Trophoblast cell (in vitro differentiated cells and primary cell): ENCODE measurements at regions not wholly inside any gene's neighbourhood (a gene's known extent, or its start where the extent isn't known, plus 50 kb on each side); places are given as distances from the start of the nearest gene placed in this dataset.
A peak's percentile ranks its signal among the peaks of the same experiment; 100 is the strongest.

Source experiments
- DNase-seq, 2 donors: peaks; one replicate each; pipeline ENCODE4 v3.0.0-alpha.2; 2016
- H2AFZ ChIP-seq: 2 replicates; pipeline ENCODE4 v1.6.1; 2013; ENCODE audit warnings: low read length, moderate library complexity, mild to moderate bottlenecking; ENCODE audit not compliant: insufficient read depth, poor library complexity
- H2AK5ac ChIP-seq: 2 replicates; pipeline ENCODE4 v1.6.1; 2013; ENCODE audit warnings: mild to moderate bottlenecking, low read length
- H2BK120ac ChIP-seq: 2 replicates; pipeline ENCODE4 v1.6.1; 2013; ENCODE audit warnings: low read length, mild to moderate bottlenecking, moderate library complexity; ENCODE audit not compliant: insufficient read depth, poor library complexity
- H2BK12ac ChIP-seq: 2 replicates; pipeline ENCODE4 v1.6.1; 2013; ENCODE audit warnings: mild to moderate bottlenecking, low read length, moderate library complexity
- H2BK5ac ChIP-seq: 2 replicates; pipeline ENCODE4 v1.6.1; 2013; ENCODE audit warnings: low read length, low read depth, moderate library complexity, mild to moderate bottlenecking; ENCODE audit not compliant: poor library complexity
- H3K14ac ChIP-seq: 2 replicates; pipeline ENCODE4 v1.6.1; 2013; ENCODE audit warnings: mild to moderate bottlenecking, low read length
- H3K18ac ChIP-seq: 2 replicates; pipeline ENCODE4 v1.6.1; 2013; ENCODE audit warnings: mild to moderate bottlenecking, low read length
- H3K23ac ChIP-seq: 2 replicates; pipeline ENCODE4 v1.6.1; 2013; ENCODE audit warnings: low read length
- H3K27ac ChIP-seq: 2 replicates; pipeline ENCODE4 v1.5.1; 2013; ENCODE audit warnings: low read depth, mild to moderate bottlenecking, inconsistent platforms, low read length, moderate library complexity
- H3K27me3 ChIP-seq: 2 replicates; pipeline ENCODE4 v1.6.1; 2013; ENCODE audit warnings: inconsistent platforms, mild to moderate bottlenecking, low read length, moderate library complexity; ENCODE audit not compliant: insufficient read depth
- H3K36me3 ChIP-seq, 2 experiments: 1 replicate in 1 of 2; 2 replicates in 1 of 2; pipeline ENCODE4 v1.6.1; 2013; ENCODE audit warnings: low read length in 2 of 2, mild to moderate bottlenecking in 2 of 2, moderate library complexity in 1 of 2; ENCODE audit not compliant: insufficient read depth in 2 of 2, control insufficient read depth in 1 of 2
- H3K4ac ChIP-seq: 2 replicates; pipeline ENCODE4 v1.6.1; 2013; ENCODE audit warnings: low read depth, mild to moderate bottlenecking, low read length, moderate library complexity
- H3K4me1 ChIP-seq, 2 experiments: 1 replicate in 1 of 2; 2 replicates in 1 of 2; pipeline ENCODE4 v1.6.1; 2013; ENCODE audit warnings: low read length in 2 of 2, mild to moderate bottlenecking in 2 of 2, moderate library complexity in 1 of 2; ENCODE audit not compliant: insufficient read depth in 2 of 2, control insufficient read depth in 1 of 2
- H3K4me2 ChIP-seq: 2 replicates; pipeline ENCODE4 v1.6.1; 2013; ENCODE audit warnings: inconsistent platforms, mild to moderate bottlenecking, low read length, moderate library complexity
- H3K4me3 ChIP-seq: 2 replicates; pipeline ENCODE4 v1.5.1; 2013; ENCODE audit warnings: mild to moderate bottlenecking, low read depth, low read length, inconsistent platforms
- H3K79me1 ChIP-seq: one replicate; pipeline ENCODE4 v1.6.1; 2013; ENCODE audit warnings: low read length
- H3K79me2 ChIP-seq: 2 replicates; pipeline ENCODE4 v1.6.1; 2013; ENCODE audit warnings: low read length, mild to moderate bottlenecking; ENCODE audit not compliant: control insufficient read depth, insufficient read depth, poor library complexity
- H3K9ac ChIP-seq: 2 replicates; pipeline ENCODE4 v1.6.1; 2013; ENCODE audit warnings: mild to moderate bottlenecking, low read length
- H3K9me3 ChIP-seq: 2 replicates; pipeline ENCODE4 v1.6.1; 2013; ENCODE audit warnings: low read depth, mild to moderate bottlenecking, control low read depth, inconsistent platforms, low read length; ENCODE audit not compliant: insufficient read depth
- H4K12ac ChIP-seq: 2 replicates; pipeline ENCODE4 v1.6.1; 2013; ENCODE audit warnings: low read depth, mild to moderate bottlenecking, low read length, moderate library complexity
- H4K8ac ChIP-seq: 2 replicates; pipeline ENCODE4 v1.6.1; 2013; ENCODE audit warnings: low read depth, mild to moderate bottlenecking, low read length, moderate library complexity
- H4K91ac ChIP-seq: one replicate; pipeline ENCODE4 v1.6.1; 2013; ENCODE audit warnings: low read depth, mild to moderate bottlenecking, low read length, moderate library complexity
- WGBS: extraction: QIAGEN DNeasy Blood & Tissue Kit; methylation state at CpG from one replicate; pipeline ENCODE4 v1.1.7; 2013; ENCODE audit warnings: missing lambda C conversion rate; ENCODE audit not compliant: insufficient read length, insufficient coverage; ENCODE audit errors: extremely low coverage; 5-methylcytosine and 5-hydroxymethylcytosine counted together

DNA sequence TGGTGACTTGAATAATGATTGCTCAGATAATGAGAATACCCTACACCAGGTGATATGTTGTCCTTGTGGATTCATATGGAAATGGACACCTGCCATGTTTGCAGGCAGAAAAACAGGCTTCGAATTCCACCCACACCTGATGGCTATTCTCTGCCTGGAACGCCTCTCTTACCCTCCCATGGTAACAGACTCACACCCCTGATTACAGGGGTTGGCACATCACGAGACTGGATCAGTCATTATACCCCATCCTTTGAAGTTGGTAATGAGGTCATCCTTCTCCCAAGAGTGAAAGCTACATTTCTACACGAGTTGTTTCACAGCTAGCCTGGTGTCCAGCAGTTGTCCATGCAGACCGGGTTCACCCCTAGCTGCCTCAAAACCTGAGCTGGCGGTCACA, 71.4 kb upstream of the MBOAT2 start:
- H3K36me3 ChIP-seq, result no peaks in the 10 kb centered on the region
- no peak for DNase-seq
- no peaks in the 10 kb centered on the region for H3K27me3 ChIP-seq
- H3K23ac ChIP-seq, result no peak overlapping the region
- WGBS, result no CpG with 5 or more reads among the region's 6 CpGs
- no peak overlapping the region for H3K27ac ChIP-seq
- H3K79me1 ChIP-seq, result no peaks in the 10 kb centered on the region
- H3K18ac ChIP-seq, result no peak overlapping the region
- H4K12ac ChIP-seq, result no peak overlapping the region
- H3K9me3 ChIP-seq, result peaks cover 1% of the 10 kb centered on the region
- no peak overlapping the region for H3K4ac ChIP-seq
- no peak overlapping the region for H4K91ac ChIP-seq
- H3K4me1 ChIP-seq, result peaks cover 0 to 4% of the 10 kb centered on the region in 2 experiments
- no peak overlapping the region for H3K9ac ChIP-seq
- H2BK5ac ChIP-seq, result no peak overlapping the region
- H2AFZ ChIP-seq, result no peak overlapping the region
- H2AK5ac ChIP-seq, result no peak overlapping the region
- no peaks in the 10 kb centered on the region for H3K79me2 ChIP-seq
- H3K4me2 ChIP-seq, result no peak overlapping the region
- H4K8ac ChIP-seq, result no peak overlapping the region
- H2BK12ac ChIP-seq, result no peak overlapping the region
- H3K4me3 ChIP-seq, result no peak overlapping the region
- H3K14ac ChIP-seq, result no peak overlapping the region
- H2BK120ac ChIP-seq, result no peak overlapping the region

DNA sequence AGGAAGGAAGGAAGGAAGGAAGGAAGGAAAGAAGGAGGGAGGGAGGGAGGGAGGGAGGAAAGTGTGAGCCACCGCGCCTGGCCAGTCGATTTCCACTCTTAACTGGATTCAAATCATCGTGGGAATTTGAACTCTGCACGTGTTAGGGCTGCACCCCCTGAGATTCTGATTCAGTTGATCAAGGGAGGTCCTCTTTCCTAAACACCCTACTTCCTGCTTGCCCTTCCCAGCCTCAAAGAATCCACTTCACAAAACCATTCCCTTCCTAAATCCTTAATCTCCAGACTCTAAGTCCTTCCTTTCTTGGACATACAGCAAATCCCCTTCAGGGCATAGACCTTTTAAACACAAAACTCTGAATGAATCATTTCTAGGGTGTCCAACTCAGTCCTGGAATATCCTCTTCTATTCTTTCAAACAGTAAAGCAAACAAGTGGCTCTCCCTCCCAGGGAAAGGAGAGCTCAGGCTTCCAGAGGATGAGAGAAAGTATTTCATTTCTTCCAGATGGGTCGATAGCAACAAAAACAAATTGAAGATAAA, 68.2 kb upstream of the MBOAT2 start:
- no peak overlapping the region for H3K27ac ChIP-seq
- H2BK120ac ChIP-seq, result peak overlapping the region; percentile 12
- H3K9me3 ChIP-seq, result peaks cover 1% of the 10 kb centered on the region
- H4K12ac ChIP-seq, result no peak overlapping the region
- DNase-seq, result no peak
- no peak overlapping the region for H3K23ac ChIP-seq
- H4K91ac ChIP-seq, result no peak overlapping the region
- no peaks in the 10 kb centered on the region for H3K27me3 ChIP-seq
- H3K79me1 ChIP-seq, result no peaks in the 10 kb centered on the region
- H3K4me2 ChIP-seq, result no peak overlapping the region
- no peak overlapping the region for H3K18ac ChIP-seq
- no peak overlapping the region for H3K4me3 ChIP-seq
- no peak overlapping the region for H2AK5ac ChIP-seq
- H4K8ac ChIP-seq, result no peak overlapping the region
- no peak overlapping the region for H2AFZ ChIP-seq
- no peak overlapping the region for H3K9ac ChIP-seq
- no peaks in the 10 kb centered on the region for H3K36me3 ChIP-seq
- no peaks in the 10 kb centered on the region for H3K79me2 ChIP-seq
- no CpG with 5 or more reads among the region's 6 CpGs for WGBS
- peaks cover 0 to 4% of the 10 kb centered on the region in 2 experiments for H3K4me1 ChIP-seq
- H3K14ac ChIP-seq, result no peak overlapping the region
- no peak overlapping the region for H3K4ac ChIP-seq
- H2BK12ac ChIP-seq, result peak overlapping the region; percentile 53
- no peak overlapping the region for H2BK5ac ChIP-seq

DNA sequence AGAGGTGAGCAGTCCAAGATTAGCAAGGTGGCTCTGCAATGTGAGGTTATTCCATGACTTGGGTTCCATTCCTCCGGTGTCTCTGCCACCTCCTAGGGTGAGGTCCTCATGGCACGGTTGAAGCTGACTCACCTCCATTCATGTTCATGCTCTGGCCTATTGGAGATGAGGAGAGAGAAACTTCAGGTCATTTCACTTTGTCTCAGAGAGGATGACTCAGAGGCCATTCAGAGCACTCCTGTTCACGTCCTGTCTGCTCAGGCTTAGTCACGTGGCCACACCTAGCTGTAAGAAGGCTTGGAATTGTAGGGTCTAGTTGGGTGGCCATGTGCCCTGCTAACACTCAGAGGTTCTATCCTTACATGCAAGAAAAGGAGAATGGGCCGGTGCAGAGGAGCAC, 67.5 kb upstream of the MBOAT2 start:
- H4K12ac ChIP-seq, result no peak overlapping the region
- H3K4ac ChIP-seq, result no peak overlapping the region
- no peak overlapping the region for H3K14ac ChIP-seq
- H3K9me3 ChIP-seq, result peaks cover 3% of the 10 kb centered on the region
- H2AK5ac ChIP-seq, result no peak overlapping the region
- H2BK5ac ChIP-seq, result no peak overlapping the region
- H3K4me3 ChIP-seq, result no peak overlapping the region
- H2AFZ ChIP-seq, result no peak overlapping the region
- no peak overlapping the region for H2BK120ac ChIP-seq
- no peak overlapping the region for H4K91ac ChIP-seq
- H3K18ac ChIP-seq, result no peak overlapping the region
- no peak overlapping the region for H3K27ac ChIP-seq
- H3K27me3 ChIP-seq, result no peaks in the 10 kb centered on the region
- H2BK12ac ChIP-seq, result no peak overlapping the region
- H4K8ac ChIP-seq, result no peak overlapping the region
- no peaks in the 10 kb centered on the region for H3K79me1 ChIP-seq
- no CpG with 5 or more reads among the region's 5 CpGs for WGBS
- no peaks in the 10 kb centered on the region for H3K79me2 ChIP-seq
- peak; percentile 69 to 79 for DNase-seq
- H3K23ac ChIP-seq, result no peak overlapping the region
- no peak overlapping the region for H3K4me2 ChIP-seq
- H3K4me1 ChIP-seq, result peaks cover 0 to 4% of the 10 kb centered on the region in 2 experiments
- H3K36me3 ChIP-seq, result no peaks in the 10 kb centered on the region
- H3K9ac ChIP-seq, result no peak overlapping the region

DNA sequence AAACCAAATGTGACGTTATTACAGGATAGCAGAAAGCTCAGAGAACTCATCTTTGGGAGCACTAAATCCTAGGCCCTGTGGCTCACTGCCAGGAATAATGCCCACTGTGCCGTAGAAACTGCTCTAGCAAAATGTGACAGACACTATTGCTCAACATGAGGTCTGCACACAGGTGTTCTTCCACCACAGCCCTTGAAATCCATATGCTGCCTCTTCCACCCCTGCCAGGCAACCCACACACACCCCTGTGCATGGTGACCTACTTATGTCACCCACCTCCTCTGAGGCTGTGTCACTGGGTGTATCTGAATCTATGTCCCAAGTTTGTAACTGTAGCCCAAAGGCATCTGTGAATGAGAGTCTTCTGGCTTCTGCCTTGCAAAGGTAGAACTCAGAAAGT, 66.1 kb upstream of the MBOAT2 start:
- peaks cover 0 to 4% of the 10 kb centered on the region in 2 experiments for H3K4me1 ChIP-seq
- no peak overlapping the region for H4K12ac ChIP-seq
- H3K4me2 ChIP-seq, result no peak overlapping the region
- no peak overlapping the region for H2BK5ac ChIP-seq
- H3K4me3 ChIP-seq, result no peak overlapping the region
- DNase-seq, result no peak
- no CpG with 5 or more reads among the region's 2 CpGs for WGBS
- H3K9ac ChIP-seq, result no peak overlapping the region
- peaks cover 3% of the 10 kb centered on the region for H3K9me3 ChIP-seq
- no peaks in the 10 kb centered on the region for H3K36me3 ChIP-seq
- H3K18ac ChIP-seq, result no peak overlapping the region
- no peak overlapping the region for H3K27ac ChIP-seq
- H3K79me1 ChIP-seq, result no peaks in the 10 kb centered on the region
- H3K27me3 ChIP-seq, result no peaks in the 10 kb centered on the region
- H3K4ac ChIP-seq, result no peak overlapping the region
- peak overlapping the region; percentile 93 for H3K23ac ChIP-seq
- no peaks in the 10 kb centered on the region for H3K79me2 ChIP-seq
- H2AK5ac ChIP-seq, result no peak overlapping the region
- no peak overlapping the region for H4K8ac ChIP-seq
- no peak overlapping the region for H3K14ac ChIP-seq
- no peak overlapping the region for H2BK12ac ChIP-seq
- H2AFZ ChIP-seq, result no peak overlapping the region
- H4K91ac ChIP-seq, result no peak overlapping the region
- H2BK120ac ChIP-seq, result no peak overlapping the region
